ENCODE measurements at regions not wholly inside any gene's neighbourhood (a gene's known extent, or its start where the extent isn't known, plus 50 kb on each side); places are given as distances from the start of the nearest gene placed in this dataset.

DNA sequence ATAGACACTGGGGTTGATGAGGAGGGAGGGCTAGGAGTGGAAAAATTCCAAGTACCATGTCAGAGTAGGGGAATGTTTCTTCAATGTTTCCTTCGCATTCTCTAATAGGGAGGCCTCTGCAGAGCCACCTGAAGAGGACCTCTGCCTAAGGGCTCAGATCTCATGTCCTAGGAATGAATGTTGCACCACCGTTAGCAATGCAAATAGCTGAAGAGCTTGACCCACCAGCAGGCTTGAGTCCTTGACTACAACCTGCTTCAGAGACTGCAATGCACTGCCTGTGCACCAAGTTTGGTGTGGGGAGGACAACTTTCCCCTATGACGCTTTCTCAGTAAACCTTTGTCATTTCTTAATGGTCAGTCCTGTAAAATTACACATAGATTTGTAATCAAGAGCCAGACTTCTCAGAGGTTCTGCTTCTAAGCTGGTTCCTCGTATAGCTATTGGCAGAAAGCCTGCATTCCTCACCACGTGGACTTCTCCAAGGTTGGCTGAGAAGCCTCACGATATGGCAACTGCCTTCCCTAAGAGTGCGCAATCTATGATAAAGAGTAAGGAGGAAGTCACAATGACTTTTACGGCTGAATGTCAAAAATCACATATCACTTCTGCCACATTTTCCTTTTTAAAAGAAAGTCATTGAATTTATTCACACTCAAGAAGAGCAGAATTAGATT, 600.7 kb upstream of the PTGER4 start:
- no peak for TF ChIP-seq CTCF (conservative IDR thresholded peaks at IDR 0.05; ENCODE audit: low read depth, low read length)
- no peak for DNase-seq (ENCODE audit: low read depth)
- H3K4me3 ChIP-seq (ENCODE audit: low read length) = no peak overlapping the region

DNA sequence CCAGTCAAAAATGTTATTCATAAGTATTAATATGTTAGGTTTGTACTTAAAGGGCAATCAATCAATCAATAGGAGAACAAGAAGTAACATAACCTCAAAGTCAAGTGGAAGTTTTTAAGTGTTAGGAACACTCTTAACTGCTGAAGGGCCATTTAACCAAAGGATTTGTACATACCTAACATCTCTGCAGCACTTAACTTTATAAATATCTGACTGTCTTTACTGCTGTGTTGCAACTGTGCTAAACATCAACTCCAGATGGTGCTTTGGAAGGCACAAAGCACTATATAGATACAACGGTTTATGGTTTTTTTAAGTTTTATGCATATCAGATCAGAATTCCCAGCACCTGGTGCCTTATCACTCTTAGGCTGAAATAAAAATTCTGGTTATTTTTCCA, 604.9 kb upstream of the PTGER4 start:
- no peak for DNase-seq (ENCODE audit: low read depth)
- no peak overlapping the region for H3K4me3 ChIP-seq (ENCODE audit: low read length)
- no peak for TF ChIP-seq CTCF (conservative IDR thresholded peaks at IDR 0.05; ENCODE audit: low read depth, low read length)

- no peak overlapping the region for H3K4me3 ChIP-seq (ENCODE audit: low read length)
- TF ChIP-seq CTCF (conservative IDR thresholded peaks at IDR 0.05; ENCODE audit: low read depth, low read length) = no peak
- no peak for DNase-seq (ENCODE audit: low read depth)
These were observed 605.8 kb upstream of the PTGER4 start for GRCh38 chr5:40073927-40074326.

- no peak for DNase-seq (ENCODE audit: low read depth)
- TF ChIP-seq CTCF (conservative IDR thresholded peaks at IDR 0.05; ENCODE audit: low read depth, low read length) = no peak
- H3K4me3 ChIP-seq (ENCODE audit: low read length) = no peak overlapping the region
These were observed 607.8 kb upstream of the PTGER4 start for GRCh38 chr5:40071870-40072269.

GRCh38 chr5:40066616-40067015, 613.1 kb upstream of the PTGER4 start:
- H3K4me3 ChIP-seq (ENCODE audit: low read length) = no peak overlapping the region
- no peak for DNase-seq (ENCODE audit: low read depth)
- TF ChIP-seq CTCF (conservative IDR thresholded peaks at IDR 0.05; ENCODE audit: low read depth, low read length) = no peak

DNA sequence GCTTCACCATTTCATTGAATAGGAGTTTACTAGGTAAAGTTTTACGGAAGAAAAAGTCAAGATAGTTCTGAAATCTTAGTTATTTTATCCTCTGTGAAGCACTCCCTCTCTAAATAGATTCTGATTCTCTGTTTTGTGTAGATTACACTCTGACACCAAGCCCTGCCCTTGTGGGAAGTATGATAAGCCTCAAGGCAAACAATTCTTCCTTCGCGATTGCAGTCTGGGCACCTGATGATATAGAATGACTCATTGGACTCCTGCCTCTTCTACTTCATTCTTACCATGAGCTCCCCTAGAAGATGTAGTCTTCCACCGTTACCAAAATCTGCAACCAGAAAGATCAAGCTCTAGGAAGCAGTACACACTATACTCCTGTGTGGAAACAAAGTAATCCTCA, 626.9 kb upstream of the PTGER4 start:
- H3K4me3 ChIP-seq (ENCODE audit: low read length) = no peak overlapping the region
- DNase-seq (ENCODE audit: low read depth) = no peak
- TF ChIP-seq CTCF (conservative IDR thresholded peaks at IDR 0.05; ENCODE audit: low read depth, low read length) = no peak

- no peak for DNase-seq (ENCODE audit: low read depth)
- no peak for TF ChIP-seq CTCF (conservative IDR thresholded peaks at IDR 0.05; ENCODE audit: low read depth, low read length)
- H3K4me3 ChIP-seq (ENCODE audit: low read length) = no peak overlapping the region
These were observed 622.0 kb upstream of the DAB2 start for GRCh38 chr5:40046792-40047191.

All from retinal pigment epithelial cell (primary cell).